Vagina (tissue), 2 donors: ENCODE measurements at regions not wholly inside any gene's neighbourhood (a gene's known extent, or its start where the extent isn't known, plus 50 kb on each side); places are given as distances from the start of the nearest gene placed in this dataset.
"Not testable (repeated sequence)": the region's sequence is repeated elsewhere in the genome, so short reads cannot be mapped to it uniquely, and the experiment has no call there.

ENCODE experiments used
- POLR2A ChIP-seq, 2 donors: fragments of 450-650 bp; IDR thresholded peaks; one replicate each; pipeline ENCODE4 v1.6.1; 2017; ENCODE audit warnings: antibody characterized with exemption in 2 of 2, mild to moderate bottlenecking in 2 of 2, moderate library complexity in 2 of 2
- POLR2AphosphoS5 ChIP-seq, 2 donors: sonication (generic); formaldehyde crosslinking; IDR thresholded peaks; one replicate each; pipeline ENCODE4 v1.9.0; 2017; ENCODE audit warnings: antibody characterized with exemption in 2 of 2, mild to moderate bottlenecking in 2 of 2, low read depth in 1 of 2; ENCODE audit not compliant: insufficient read depth in 1 of 2
- TF ChIP-seq, protein P1 (sequence below), 3 experiments: fragments of 450-650 bp in 2 of 3; fragments of 200-600 bp in 1 of 3; sonication (generic) in 1 of 3; IDR thresholded peaks; one replicate each; pipeline ENCODE4 v1.5.1; 2017 to 2019; ENCODE audit warnings: antibody characterized with exemption in 3 of 3, mild to moderate bottlenecking in 2 of 3, moderate library complexity in 2 of 3

DNA sequence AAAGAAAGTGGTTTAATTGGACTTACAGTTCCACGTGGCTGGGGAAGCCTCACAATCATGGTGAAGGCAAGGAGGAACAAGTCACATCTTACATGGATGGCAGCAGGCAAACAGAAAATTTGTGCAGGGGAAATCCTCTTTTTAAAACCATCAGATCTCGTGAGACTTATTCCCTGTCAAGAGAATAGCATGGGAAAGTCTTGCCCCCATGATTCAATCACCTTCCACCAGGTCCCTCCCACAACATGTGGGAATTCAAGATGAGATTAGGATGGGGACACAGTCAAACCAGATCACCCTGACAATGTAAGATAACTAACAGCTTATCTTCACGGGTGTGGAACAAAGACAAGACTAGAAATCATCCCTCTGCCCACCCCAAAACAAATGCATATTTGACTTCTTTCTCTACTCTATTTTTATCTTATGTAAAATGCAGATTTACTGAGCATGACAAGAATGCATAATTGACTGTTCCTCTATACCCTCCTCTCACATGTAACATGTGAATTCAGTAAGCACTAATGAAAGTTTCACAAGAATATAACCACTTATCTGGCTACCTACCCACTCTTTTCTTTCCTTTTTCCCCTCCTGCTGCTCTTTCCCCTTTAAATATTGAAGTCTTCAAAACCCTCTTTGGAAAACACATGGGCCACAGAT, 110.8 kb upstream of the METTL14 start:
- TF ChIP-seq, protein P1, sequence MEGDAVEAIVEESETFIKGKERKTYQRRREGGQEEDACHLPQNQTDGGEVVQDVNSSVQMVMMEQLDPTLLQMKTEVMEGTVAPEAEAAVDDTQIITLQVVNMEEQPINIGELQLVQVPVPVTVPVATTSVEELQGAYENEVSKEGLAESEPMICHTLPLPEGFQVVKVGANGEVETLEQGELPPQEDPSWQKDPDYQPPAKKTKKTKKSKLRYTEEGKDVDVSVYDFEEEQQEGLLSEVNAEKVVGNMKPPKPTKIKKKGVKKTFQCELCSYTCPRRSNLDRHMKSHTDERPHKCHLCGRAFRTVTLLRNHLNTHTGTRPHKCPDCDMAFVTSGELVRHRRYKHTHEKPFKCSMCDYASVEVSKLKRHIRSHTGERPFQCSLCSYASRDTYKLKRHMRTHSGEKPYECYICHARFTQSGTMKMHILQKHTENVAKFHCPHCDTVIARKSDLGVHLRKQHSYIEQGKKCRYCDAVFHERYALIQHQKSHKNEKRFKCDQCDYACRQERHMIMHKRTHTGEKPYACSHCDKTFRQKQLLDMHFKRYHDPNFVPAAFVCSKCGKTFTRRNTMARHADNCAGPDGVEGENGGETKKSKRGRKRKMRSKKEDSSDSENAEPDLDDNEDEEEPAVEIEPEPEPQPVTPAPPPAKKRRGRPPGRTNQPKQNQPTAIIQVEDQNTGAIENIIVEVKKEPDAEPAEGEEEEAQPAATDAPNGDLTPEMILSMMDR (IDR thresholded peaks at IDR 0.05), result not testable (repeated sequence)
- TF ChIP-seq POLR2AphosphoS5 (IDR thresholded peaks at IDR 0.05; ENCODE audit: insufficient read depth in 1 of 2, low read depth in 1 of 2); POLR2A (IDR thresholded peaks at IDR 0.05): not testable (repeated sequence)
